ENCODE measurements at regions not wholly inside any gene's neighbourhood (a gene's known extent, or its start where the extent isn't known, plus 50 kb on each side); places are given as distances from the start of the nearest gene placed in this dataset.

DNA sequence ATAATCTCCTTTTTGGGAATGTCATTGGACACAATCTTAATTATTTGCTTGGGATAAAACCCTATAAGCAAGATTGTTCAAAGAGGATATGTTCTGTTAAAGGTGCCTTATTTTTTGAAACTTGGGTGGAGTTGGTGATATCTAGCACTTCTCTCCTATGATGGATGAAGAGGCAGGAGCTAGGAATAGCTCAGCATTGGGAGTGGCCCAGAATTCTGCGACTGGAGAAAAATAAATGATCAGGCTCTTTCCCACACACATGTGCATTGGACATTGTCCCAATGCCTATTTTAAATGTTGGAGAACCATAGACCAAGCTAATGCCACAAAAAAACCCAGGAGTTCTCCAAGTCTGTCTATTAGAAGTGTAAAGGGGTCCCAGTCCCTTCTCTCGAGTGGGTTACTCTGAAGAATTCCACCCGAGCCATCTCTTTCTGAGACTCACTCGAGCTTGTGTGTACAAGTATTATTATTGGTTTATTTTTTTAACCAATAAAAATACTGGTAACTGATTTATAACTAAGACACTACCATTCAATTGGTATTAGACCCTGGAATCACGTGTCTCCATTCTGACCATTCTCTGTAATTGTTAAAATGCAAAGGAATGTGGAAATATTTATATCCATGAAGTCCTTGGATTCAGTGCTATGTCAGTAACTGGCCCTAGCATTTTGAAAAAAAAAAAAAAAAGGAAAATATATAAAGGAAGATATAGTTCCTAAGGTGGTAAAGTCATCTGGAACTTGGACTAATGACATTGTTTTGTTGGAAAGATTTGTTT is 437.5 kb upstream of the TMEM132C start (continued):
- no peak for TF ChIP-seq POLR2AphosphoS5 (IDR thresholded peaks at IDR 0.05; ENCODE audit: low read depth, low read length)
- TF ChIP-seq KDM1A (IDR thresholded peaks at IDR 0.05; ENCODE audit: borderline replicate concordance, low read length) = no peak
- TF ChIP-seq, protein P1, sequence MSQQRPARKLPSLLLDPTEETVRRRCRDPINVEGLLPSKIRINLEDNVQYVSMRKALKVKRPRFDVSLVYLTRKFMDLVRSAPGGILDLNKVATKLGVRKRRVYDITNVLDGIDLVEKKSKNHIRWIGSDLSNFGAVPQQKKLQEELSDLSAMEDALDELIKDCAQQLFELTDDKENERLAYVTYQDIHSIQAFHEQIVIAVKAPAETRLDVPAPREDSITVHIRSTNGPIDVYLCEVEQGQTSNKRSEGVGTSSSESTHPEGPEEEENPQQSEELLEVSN (IDR thresholded peaks at IDR 0.05) = no peak
- no peak for TF ChIP-seq SRF (IDR thresholded peaks at IDR 0.05; ENCODE audit: low read depth, low read length)
- no peak for TF ChIP-seq BCL11A (IDR thresholded peaks at IDR 0.05; ENCODE audit: low read depth in 2 of 2, low read length in 2 of 2)
- TF ChIP-seq, protein P2, sequence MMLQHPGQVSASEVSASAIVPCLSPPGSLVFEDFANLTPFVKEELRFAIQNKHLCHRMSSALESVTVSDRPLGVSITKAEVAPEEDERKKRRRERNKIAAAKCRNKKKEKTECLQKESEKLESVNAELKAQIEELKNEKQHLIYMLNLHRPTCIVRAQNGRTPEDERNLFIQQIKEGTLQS (IDR thresholded peaks at IDR 0.05; ENCODE audit: insufficient read depth, low read depth, low read length) = no peak
- no peak for TF ChIP-seq HDAC6 (IDR thresholded peaks at IDR 0.05; ENCODE audit: low read depth, low read length)
